ENCODE measurements at regions not wholly inside any gene's neighbourhood (a gene's known extent, or its start where the extent isn't known, plus 50 kb on each side); places are given as distances from the start of the nearest gene placed in this dataset.
"Not testable (repeated sequence)": the region's sequence is repeated elsewhere in the genome, so short reads cannot be mapped to it uniquely, and the experiment has no call there.

DNA sequence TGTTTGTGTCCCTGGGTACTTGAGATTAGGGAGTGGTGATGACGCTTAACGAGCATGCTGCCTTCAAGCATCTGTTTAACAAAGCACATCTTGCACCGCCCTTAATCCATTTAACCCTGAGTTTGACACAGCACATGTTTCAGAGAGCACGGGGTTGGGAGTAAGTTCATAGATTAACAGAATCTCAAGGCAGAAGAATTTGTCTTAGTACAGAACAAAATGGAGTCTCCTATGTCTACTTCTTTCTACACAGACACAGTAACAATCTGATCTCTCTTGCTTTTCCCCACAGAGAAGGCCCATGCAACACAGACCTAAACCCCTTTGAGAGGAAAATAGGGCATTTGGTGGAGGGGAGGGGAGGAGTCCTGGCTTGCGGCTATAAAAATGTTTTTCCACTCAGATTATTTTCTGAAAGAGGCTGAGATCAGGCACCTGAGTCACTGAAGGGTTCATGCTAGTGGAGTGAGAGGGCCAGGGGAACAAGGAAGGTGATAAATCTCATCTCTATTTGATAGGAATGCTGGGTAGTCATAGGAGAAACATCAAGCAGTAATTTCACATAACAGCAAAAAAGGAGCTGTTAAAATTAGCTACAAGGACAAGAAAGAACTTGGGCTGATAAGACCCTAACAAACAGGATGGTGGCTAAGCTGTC, 136.9 kb downstream of the OR2B2 start:
- H3K79me2 ChIP-seq (replicated peaks; ENCODE audit: insufficient read depth); H2AFZ ChIP-seq; H3K9me2 ChIP-seq (ENCODE audit: insufficient read depth); H3F3A ChIP-seq (replicated peaks; ENCODE audit: low read depth); DNase-seq (ENCODE audit: low spot score); H3K27ac Mint-ChIP-seq; H3K36me3 ChIP-seq (ENCODE audit: insufficient read depth); H4K20me1 ChIP-seq (replicated peaks; ENCODE audit: insufficient read depth); H3K4me2 ChIP-seq; ATAC-seq; H3K4me3 ChIP-seq; H3K27ac ChIP-seq (ENCODE audit: low read depth); H3K4me3 Mint-ChIP-seq: not testable (repeated sequence)
- H3K36me3 Mint-ChIP-seq (ENCODE audit: low read depth), result peaks cover 14% of the 10 kb centered on the region; the same call in 2 of the 3 replicates
- H3K9me3 Mint-ChIP-seq, result peaks cover 34% of the 10 kb centered on the region
- peaks cover 33% of the 10 kb centered on the region for H3K4me1 Mint-ChIP-seq
- peaks cover 45% of the 10 kb centered on the region for H3K27me3 Mint-ChIP-seq (ENCODE audit: insufficient read depth, low read depth, poor library complexity)
- Histone ChIP-seq H3K27me3 (ENCODE audit: insufficient read depth) (peaks cover 71% of the 10 kb centered on the region), H3K4me1 (ENCODE audit: insufficient read depth) (peaks cover 17% of the 10 kb centered on the region)

DNA sequence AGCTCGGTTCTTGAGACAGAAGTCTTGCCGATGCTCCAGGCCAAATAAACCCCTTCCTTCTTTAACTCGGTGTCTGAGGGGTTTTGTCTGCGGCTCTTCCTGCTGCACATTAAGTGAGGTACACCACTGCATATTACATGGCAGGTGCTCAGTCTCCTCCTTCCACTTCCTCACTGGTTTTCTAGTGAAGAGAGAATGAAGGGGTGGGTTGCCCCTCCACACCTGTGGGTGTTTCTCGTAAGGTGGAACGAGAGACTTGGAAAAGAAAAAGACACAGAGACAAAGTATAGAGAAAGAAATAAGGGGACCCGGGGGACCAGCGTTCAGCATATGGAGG, 138.0 kb downstream of the OR2B2 start:
- Mint-ChIP-seq H3K27me3 (ENCODE audit: insufficient read depth, low read depth, poor library complexity) (peaks cover 55% of the 10 kb centered on the region), H3K9me3 (peaks cover 34% of the 10 kb centered on the region), H3K36me3 (ENCODE audit: low read depth) (peaks cover 14% of the 10 kb centered on the region; the same call in 2 of the 3 replicates), H3K4me1 (peaks cover 38% of the 10 kb centered on the region)
- Histone ChIP-seq H3K27me3 (ENCODE audit: insufficient read depth) (peaks cover 79% of the 10 kb centered on the region), H4K20me1 (replicated peaks; ENCODE audit: insufficient read depth) (peaks cover 11% of the 10 kb centered on the region; the same call in 1 of the 2 replicates), H3K4me1 (ENCODE audit: insufficient read depth) (peaks cover 25% of the 10 kb centered on the region)
- DNase-seq (ENCODE audit: low spot score); H3F3A ChIP-seq (replicated peaks; ENCODE audit: low read depth); H3K27ac ChIP-seq (ENCODE audit: low read depth); H3K4me3 ChIP-seq; H3K79me2 ChIP-seq (replicated peaks; ENCODE audit: insufficient read depth); H3K4me2 ChIP-seq; H3K4me3 Mint-ChIP-seq; H2AFZ ChIP-seq; H3K27ac Mint-ChIP-seq; ATAC-seq; H3K36me3 ChIP-seq (ENCODE audit: insufficient read depth); H3K9me2 ChIP-seq (ENCODE audit: insufficient read depth): not testable (repeated sequence)

DNA sequence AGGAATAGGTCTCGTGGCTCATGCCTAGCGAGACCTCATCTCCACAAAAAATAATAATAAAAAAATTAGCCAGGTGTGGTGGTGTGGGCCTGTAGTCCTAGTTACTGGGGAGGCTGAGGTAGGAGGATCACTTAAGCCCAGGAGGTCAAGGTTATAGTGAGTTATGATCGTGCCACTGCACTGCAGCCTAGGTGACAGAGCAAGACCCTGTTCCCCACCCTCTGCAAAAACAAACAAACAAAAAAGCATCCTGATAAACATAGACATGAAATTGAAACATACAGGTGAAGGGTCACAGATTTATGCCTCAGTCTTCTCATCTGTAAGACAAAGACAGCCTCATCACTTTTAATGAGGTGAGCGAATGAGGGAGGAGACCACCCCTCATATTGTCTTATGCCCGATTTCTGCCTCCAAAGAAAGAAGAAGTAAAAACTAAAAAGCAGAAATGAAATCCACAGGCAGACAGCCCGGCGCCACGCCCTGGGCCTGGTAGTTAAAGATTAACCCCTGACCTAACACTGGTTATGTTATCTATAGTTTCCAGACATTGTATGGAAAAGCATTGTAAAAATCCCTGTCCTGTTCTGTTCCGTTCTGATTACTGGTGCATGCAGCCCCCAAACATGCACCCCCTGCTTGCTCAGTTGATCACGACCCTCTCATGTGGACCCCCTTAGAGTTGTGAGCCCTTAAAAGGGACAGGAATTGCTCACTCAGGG, 138.5 kb downstream of the OR2B2 start:
- Histone ChIP-seq H3K4me1 (ENCODE audit: insufficient read depth) (peaks cover 25% of the 10 kb centered on the region), H4K20me1 (replicated peaks; ENCODE audit: insufficient read depth) (peaks cover 13% of the 10 kb centered on the region; the same call in 1 of the 2 replicates), H3K27me3 (ENCODE audit: insufficient read depth) (peaks cover 79% of the 10 kb centered on the region)
- DNase-seq (ENCODE audit: low spot score); H3K27ac ChIP-seq (ENCODE audit: low read depth); H2AFZ ChIP-seq; H3K9me2 ChIP-seq (ENCODE audit: insufficient read depth); H3K27ac Mint-ChIP-seq; H3K4me3 Mint-ChIP-seq; H3F3A ChIP-seq (replicated peaks; ENCODE audit: low read depth); H3K36me3 ChIP-seq (ENCODE audit: insufficient read depth); H3K79me2 ChIP-seq (replicated peaks; ENCODE audit: insufficient read depth); ATAC-seq; H3K4me2 ChIP-seq; H3K4me3 ChIP-seq: not testable (repeated sequence)
- Mint-ChIP-seq H3K4me1 (peaks cover 38% of the 10 kb centered on the region), H3K9me3 (peaks cover 34% of the 10 kb centered on the region), H3K27me3 (ENCODE audit: insufficient read depth, low read depth, poor library complexity) (peaks cover 60% of the 10 kb centered on the region), H3K36me3 (ENCODE audit: low read depth) (peaks cover 14% of the 10 kb centered on the region; the same call in 2 of the 3 replicates)

DNA sequence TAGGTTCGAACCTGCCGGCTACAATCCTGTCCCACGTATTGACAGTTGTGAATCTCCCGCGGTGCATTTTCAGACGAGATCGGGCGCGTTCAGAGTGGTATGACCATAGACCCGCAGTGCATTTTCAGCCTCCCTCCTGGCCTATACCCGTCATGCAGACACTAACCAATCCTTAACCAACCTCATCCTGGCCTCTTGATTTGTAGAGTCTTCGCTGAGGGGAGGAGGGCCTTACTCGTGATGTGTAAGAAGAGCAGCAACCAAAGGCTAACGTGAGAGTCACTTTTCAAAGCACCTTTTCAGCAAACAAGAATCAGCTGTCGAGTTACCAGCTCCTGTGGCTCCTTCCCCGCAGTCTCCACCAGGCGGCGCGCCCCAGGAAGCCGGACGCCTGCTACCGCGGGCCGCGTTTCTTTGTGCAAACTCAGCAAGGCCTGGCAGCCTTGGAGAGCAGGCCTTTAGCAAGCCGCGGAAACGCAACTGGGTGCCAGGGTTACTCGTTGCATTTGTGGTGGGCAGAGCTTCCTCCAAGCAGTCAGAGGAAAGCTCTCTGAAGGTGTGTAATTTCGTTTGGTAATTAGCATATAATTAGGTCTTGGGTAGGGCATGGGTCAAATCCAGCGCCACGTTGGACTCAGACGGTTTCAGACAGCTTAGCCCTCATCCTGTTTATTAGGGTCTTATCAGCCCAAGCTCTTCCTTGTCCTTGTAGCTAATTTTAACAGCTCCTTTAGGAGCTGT, 139.8 kb downstream of the OR2B2 start:
- no peak overlapping the region for H3K27ac ChIP-seq (ENCODE audit: low read depth)
- peaks cover 69% of the 10 kb centered on the region for H3K27me3 Mint-ChIP-seq (ENCODE audit: insufficient read depth, low read depth, poor library complexity)

More for the DNA sequence above, 139.8 kb downstream of the OR2B2 start:
- TF ChIP-seq CREB1 (CRISPR knock-in tag; IDR thresholded peaks at IDR 0.05; ENCODE audit: low read depth) (0 out of 2 replicates have a peak, but pooled peaks have one; percentile 14), NANOG (IDR thresholded peaks at IDR 0.05; ENCODE audit: borderline replicate concordance) (no peak), POLR2AphosphoS5 (IDR thresholded peaks at IDR 0.05; ENCODE audit: low read depth) (no peak), EZH2 (IDR thresholded peaks at IDR 0.05; ENCODE audit: low read depth, unreplicated experiment) (no peak), STAT1 (IDR thresholded peaks at IDR 0.05; ENCODE audit: unreplicated experiment) (no peak)
- TF ChIP-seq, protein P1, sequence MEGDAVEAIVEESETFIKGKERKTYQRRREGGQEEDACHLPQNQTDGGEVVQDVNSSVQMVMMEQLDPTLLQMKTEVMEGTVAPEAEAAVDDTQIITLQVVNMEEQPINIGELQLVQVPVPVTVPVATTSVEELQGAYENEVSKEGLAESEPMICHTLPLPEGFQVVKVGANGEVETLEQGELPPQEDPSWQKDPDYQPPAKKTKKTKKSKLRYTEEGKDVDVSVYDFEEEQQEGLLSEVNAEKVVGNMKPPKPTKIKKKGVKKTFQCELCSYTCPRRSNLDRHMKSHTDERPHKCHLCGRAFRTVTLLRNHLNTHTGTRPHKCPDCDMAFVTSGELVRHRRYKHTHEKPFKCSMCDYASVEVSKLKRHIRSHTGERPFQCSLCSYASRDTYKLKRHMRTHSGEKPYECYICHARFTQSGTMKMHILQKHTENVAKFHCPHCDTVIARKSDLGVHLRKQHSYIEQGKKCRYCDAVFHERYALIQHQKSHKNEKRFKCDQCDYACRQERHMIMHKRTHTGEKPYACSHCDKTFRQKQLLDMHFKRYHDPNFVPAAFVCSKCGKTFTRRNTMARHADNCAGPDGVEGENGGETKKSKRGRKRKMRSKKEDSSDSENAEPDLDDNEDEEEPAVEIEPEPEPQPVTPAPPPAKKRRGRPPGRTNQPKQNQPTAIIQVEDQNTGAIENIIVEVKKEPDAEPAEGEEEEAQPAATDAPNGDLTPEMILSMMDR (conservative IDR thresholded peaks at IDR 0.05; ENCODE audit: low read depth in 2 of 2), result peak; percentile 86 to 89
- TF ChIP-seq, protein P2, sequence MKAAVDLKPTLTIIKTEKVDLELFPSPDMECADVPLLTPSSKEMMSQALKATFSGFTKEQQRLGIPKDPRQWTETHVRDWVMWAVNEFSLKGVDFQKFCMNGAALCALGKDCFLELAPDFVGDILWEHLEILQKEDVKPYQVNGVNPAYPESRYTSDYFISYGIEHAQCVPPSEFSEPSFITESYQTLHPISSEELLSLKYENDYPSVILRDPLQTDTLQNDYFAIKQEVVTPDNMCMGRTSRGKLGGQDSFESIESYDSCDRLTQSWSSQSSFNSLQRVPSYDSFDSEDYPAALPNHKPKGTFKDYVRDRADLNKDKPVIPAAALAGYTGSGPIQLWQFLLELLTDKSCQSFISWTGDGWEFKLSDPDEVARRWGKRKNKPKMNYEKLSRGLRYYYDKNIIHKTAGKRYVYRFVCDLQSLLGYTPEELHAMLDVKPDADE (IDR thresholded peaks at IDR 0.05), result no peak
- Mint-ChIP-seq H3K4me1 (peaks cover 37% of the 10 kb centered on the region), H3K27ac (no peak overlapping the region), H3K36me3 (ENCODE audit: low read depth) (peaks cover 14% of the 10 kb centered on the region; the same call in 2 of the 3 replicates), H3K4me3 (peak overlapping the region; percentile 74), H3K9me3 (peaks cover 30% of the 10 kb centered on the region)
- Histone ChIP-seq H2AFZ (peak overlapping the region; percentile 28; the same call in 1 of the 2 replicates), H3K27me3 (ENCODE audit: insufficient read depth) (peaks cover 91% of the 10 kb centered on the region), H3K9me2 (ENCODE audit: insufficient read depth) (no peaks in the 10 kb centered on the region), H3K4me2 (peak overlapping the region; percentile 68), H3F3A (replicated peaks; ENCODE audit: low read depth) (no peaks in the 10 kb centered on the region), H3K4me3 (peak overlapping the region; percentile 48), H4K20me1 (replicated peaks; ENCODE audit: insufficient read depth) (peaks cover 13% of the 10 kb centered on the region; the same call in 1 of the 2 replicates), H3K79me2 (replicated peaks; ENCODE audit: insufficient read depth) (no peaks in the 10 kb centered on the region), H3K4me1 (ENCODE audit: insufficient read depth) (peaks cover 25% of the 10 kb centered on the region), H3K36me3 (ENCODE audit: insufficient read depth) (no peaks in the 10 kb centered on the region)
- ATAC-seq (peak; percentile 83), DNase-seq (ENCODE audit: low spot score) (peak; percentile 95)
